Activated CD4-positive, alpha-beta T cell treated with anti-CD3 and anti-CD28 coated beads, Interleukin-2, amount 10 ng/mL, durations not matched to agents 24 days and 14 days (primary cell): ENCODE measurements at regions not wholly inside any gene's neighbourhood (a gene's known extent, or its start where the extent isn't known, plus 50 kb on each side); places are given as distances from the start of the nearest gene placed in this dataset.

Source experiments
- DNase-seq: peaks from one replicate; pipeline ENCODE4 v3.0.0; 2022
- H3K27ac Mint-ChIP-seq: one replicate; pipeline ENCODE4 v1.8.0; 2022; ENCODE audit warnings: mild to moderate bottlenecking, mixed read lengths
- H3K27me3 Mint-ChIP-seq: one replicate; pipeline ENCODE4 v1.8.0; 2022; ENCODE audit warnings: mixed read lengths
- H3K36me3 Mint-ChIP-seq: one replicate; pipeline ENCODE4 v1.8.0; 2022; ENCODE audit warnings: low read depth, mild to moderate bottlenecking, mixed read lengths
- H3K4me1 Mint-ChIP-seq: one replicate; pipeline ENCODE4 v1.8.0; 2021; ENCODE audit warnings: mixed read lengths
- H3K4me3 Mint-ChIP-seq: one replicate; pipeline ENCODE4 v1.8.0; 2022; ENCODE audit warnings: mild to moderate bottlenecking, moderate library complexity, mixed read lengths
- H3K9me3 Mint-ChIP-seq: one replicate; pipeline ENCODE4 v1.8.0; 2021; ENCODE audit warnings: mixed read lengths
- intact Hi-C: fragments of 100-400 bp; cut with micrococcal nuclease; formaldehyde crosslinking; loops from one replicate; pipeline ENCODE4 v1.15.1; 2023

DNA sequence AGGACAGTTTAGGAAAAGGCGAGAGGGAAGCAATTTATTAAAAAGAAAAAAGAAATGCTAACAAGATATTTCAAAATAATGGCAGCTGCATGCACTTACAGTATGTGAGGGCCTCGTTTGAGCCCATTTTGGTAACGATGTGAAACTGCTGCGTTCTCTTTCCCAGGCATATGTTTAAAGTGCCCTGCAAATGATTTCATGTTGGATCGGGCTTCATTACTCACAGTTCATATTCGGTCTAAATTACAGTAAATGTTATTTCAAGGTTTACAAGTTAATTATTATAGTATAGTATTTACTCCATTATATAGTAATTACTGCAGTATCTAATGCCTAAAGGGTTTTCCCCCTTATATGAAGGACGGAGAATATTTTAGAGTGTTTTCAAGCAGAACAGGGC, 679.1 kb downstream of the BCL11A start:
- H3K27me3 Mint-ChIP-seq: peaks cover 5% of the 10 kb centered on the region
- H3K4me3 Mint-ChIP-seq: no peak overlapping the region
- no peak overlapping the region for H3K27ac Mint-ChIP-seq
- intact Hi-C loops: no loop called here
- DNase-seq: no peak
- no peaks in the 10 kb centered on the region for H3K36me3 Mint-ChIP-seq
- H3K4me1 Mint-ChIP-seq: no peaks in the 10 kb centered on the region
- H3K9me3 Mint-ChIP-seq: peaks cover 6% of the 10 kb centered on the region

DNA sequence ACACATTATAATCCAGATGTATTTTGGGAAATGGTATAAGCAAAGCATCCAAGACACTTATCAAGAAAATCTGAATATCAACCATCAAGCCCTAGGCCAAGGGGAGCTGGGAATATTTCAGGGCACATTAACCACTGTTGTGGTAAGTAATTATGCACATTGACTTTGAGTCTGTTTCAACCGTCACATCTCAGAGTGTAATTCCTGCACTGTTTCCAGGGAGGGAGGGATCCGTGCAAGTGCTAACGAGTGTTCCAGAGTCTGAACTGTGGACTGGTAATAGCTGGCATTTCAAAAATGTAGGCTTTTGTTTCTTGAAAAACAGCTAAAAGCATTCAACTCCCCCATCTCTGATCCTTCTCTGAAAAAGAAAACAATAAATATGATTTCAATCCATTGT, 681.6 kb downstream of the BCL11A start:
- intact Hi-C loops: no loop called here
- no peak overlapping the region for H3K4me3 Mint-ChIP-seq
- no peaks in the 10 kb centered on the region for H3K4me1 Mint-ChIP-seq
- H3K36me3 Mint-ChIP-seq: no peaks in the 10 kb centered on the region
- H3K9me3 Mint-ChIP-seq: peaks cover 6% of the 10 kb centered on the region
- H3K27ac Mint-ChIP-seq: no peak overlapping the region
- DNase-seq: no peak
- H3K27me3 Mint-ChIP-seq: peaks cover 5% of the 10 kb centered on the region

DNA sequence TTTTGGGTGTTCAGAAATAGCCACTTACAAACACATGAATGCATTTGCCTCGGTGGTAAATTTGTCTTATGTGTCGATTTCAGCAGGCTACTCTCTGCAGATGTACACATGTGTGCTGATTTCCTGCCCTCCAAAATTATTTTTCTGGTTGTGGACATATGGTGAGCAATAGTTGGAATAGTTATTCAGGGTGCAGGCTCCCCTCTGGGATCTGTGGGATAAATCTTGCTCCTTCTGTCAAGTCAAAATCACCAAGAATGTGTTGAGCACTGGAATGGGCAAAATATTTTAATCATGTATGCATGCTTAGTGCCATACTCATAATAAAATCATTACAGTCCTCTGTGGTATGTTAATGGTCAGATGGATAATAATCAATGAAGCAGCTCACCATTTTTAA, 684.5 kb downstream of the BCL11A start:
- Mint-ChIP-seq H3K4me1 (no peaks in the 10 kb centered on the region), H3K27me3 (no peaks in the 10 kb centered on the region), H3K27ac (no peak overlapping the region), H3K9me3 (no peaks in the 10 kb centered on the region), H3K4me3 (no peak overlapping the region), H3K36me3 (no peaks in the 10 kb centered on the region)
- intact Hi-C loops: no loop called here
- DNase-seq: no peak

DNA sequence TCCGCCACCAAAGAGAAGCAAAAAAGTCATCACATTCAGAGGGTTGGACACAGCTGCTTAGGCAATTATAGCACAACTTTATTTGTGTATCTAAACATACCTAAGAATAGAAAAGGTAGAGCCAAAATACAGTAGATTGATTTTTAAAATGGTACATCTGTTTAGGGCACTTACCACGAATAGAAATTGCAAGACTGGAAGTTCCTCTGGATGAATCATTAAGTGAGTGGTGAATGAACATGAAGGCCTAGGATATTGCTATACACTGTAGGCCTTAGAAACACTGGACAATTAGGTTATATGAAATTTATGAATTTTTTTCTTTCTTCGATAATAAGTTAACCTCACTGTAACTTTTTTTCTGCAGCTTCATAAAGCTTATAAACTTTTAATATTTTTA, 687.0 kb downstream of the BCL11A start:
- Mint-ChIP-seq H3K27ac (no peak overlapping the region), H3K36me3 (no peaks in the 10 kb centered on the region), H3K4me3 (no peak overlapping the region), H3K27me3 (no peaks in the 10 kb centered on the region), H3K4me1 (no peaks in the 10 kb centered on the region), H3K9me3 (peaks cover 6% of the 10 kb centered on the region)
- intact Hi-C loops: no loop called here
- DNase-seq: no peak

DNA sequence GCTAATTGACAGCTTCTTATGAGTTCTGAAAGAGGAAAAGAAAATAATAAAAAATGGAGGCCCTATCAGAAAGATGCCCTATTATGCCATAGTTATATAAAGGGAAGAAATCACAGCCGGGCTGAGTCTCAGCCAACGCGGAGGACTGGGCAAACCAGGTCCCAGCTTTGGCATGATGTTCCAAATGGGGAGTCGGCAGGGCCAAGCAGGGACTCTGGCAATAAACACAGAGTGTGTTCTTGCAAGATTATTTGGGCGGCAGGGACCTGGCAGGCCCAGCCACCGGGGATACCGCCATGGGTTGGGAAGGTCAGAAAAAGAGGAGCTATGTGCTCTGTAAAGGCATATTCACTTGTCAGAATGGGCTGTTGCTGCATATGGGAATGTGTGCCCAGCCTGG, 694.9 kb downstream of the BCL11A start:
- Mint-ChIP-seq H3K4me1 (no peaks in the 10 kb centered on the region), H3K9me3 (peaks cover 13% of the 10 kb centered on the region), H3K27ac (no peak overlapping the region), H3K36me3 (no peaks in the 10 kb centered on the region), H3K27me3 (no peaks in the 10 kb centered on the region), H3K4me3 (no peak overlapping the region)
- intact Hi-C loops: no loop called here
- DNase-seq: no peak

DNA sequence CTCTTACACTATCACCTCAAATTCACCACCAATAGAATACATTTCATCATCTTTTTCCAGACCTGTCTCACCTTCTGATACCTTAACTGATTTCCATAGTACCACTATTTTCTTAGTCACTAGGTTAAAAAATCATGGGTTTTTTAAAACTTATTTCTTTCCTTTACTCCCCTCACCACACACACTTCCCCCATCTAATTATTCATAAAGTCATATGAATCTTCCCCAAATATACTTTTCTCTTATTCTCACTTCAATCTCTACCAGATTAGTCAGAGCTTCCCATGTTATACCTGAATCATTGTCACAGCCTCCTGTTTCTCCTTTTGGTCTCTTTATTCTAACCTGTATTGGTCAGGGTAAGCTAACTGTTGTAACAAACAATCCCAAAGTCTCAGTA, 696.3 kb downstream of the BCL11A start:
- Mint-ChIP-seq H3K36me3 (no peaks in the 10 kb centered on the region), H3K27ac (no peak overlapping the region), H3K9me3 (peaks cover 7% of the 10 kb centered on the region), H3K27me3 (no peaks in the 10 kb centered on the region), H3K4me1 (no peaks in the 10 kb centered on the region), H3K4me3 (no peak overlapping the region)
- intact Hi-C loops: no loop called here
- DNase-seq: no peak

DNA sequence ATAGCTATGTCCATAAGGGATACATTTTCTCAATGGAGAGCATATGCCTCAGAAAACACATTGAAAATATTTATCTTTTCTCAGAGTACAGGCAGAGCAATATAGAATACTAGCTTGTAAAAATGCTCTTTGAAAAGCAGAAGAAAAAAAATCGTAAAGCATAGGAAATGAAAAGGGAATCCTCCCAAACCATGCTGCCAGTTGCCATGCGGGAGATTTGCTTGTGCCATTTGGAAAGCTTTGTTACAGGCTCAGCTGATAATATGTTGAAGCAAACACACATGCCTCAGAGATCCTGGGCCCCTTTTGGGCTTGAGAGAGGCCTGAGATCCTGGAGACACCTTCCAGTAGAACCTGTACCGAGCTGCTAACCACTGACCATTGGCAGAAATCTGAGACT, 697.1 kb downstream of the BCL11A start:
- intact Hi-C loops: no loop called here
- no peaks in the 10 kb centered on the region for H3K4me1 Mint-ChIP-seq
- no peaks in the 10 kb centered on the region for H3K27me3 Mint-ChIP-seq
- no peaks in the 10 kb centered on the region for H3K36me3 Mint-ChIP-seq
- H3K27ac Mint-ChIP-seq: no peak overlapping the region
- H3K4me3 Mint-ChIP-seq: no peak overlapping the region
- DNase-seq: no peak
- H3K9me3 Mint-ChIP-seq: peaks cover 7% of the 10 kb centered on the region

DNA sequence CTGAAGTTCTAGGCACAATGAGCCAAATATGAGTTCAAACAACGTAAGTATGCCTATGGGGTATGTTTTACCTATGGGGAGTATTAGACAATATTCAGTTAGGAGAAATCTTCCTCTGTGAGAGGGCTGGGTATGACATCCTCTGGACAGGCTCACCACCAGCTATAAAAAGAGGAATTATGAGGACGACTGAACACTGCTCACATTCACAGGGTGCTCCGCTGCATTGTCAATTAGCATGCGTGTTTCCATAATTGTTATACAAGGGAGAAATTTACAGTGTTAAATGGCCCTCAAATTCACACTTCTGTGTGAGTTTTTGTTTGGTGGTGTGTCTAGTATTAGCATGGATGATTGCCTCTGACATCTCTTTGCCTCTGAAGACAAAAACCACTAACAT, 700.4 kb downstream of the BCL11A start:
- Mint-ChIP-seq H3K27ac (no peak overlapping the region), H3K4me3 (no peak overlapping the region), H3K27me3 (no peaks in the 10 kb centered on the region), H3K36me3 (no peaks in the 10 kb centered on the region), H3K4me1 (no peaks in the 10 kb centered on the region), H3K9me3 (no peaks in the 10 kb centered on the region)
- no peak for DNase-seq
- intact Hi-C loops: no loop called here

DNA sequence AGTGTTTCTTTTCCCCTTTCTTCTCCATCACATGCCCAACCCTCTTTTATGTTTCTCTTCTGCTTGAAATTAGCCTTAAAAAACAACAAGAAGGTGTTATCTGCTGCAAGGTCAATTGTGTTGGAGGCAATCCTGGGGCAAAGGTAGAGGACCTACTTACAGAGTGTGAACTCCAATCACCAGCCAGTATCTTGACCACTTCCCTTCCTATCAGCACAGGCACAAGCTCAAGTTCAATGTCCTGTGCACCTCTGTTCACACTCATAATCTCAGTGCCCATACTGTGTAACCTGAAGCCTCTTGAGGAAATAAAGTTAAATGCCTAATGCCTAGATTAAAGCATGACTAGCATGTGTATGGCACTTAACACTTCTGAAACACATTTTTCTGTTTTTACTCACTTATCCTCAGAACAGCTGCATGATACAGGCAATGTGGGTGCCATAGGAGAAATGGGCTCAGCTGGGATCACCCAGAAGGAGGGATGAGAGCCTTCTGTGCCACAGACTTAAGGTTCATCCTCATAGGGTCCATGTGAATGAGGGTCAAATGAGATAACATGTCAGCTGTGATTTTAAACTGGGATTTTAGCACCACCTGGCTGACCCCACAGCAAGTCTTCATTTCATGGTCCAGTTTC, 701.5 kb downstream of the BCL11A start:
- Mint-ChIP-seq H3K36me3 (no peaks in the 10 kb centered on the region), H3K4me3 (no peak overlapping the region), H3K27me3 (no peaks in the 10 kb centered on the region), H3K4me1 (no peaks in the 10 kb centered on the region), H3K27ac (no peak overlapping the region), H3K9me3 (no peaks in the 10 kb centered on the region)
- intact Hi-C loops: no loop called here
- DNase-seq: no peak

DNA sequence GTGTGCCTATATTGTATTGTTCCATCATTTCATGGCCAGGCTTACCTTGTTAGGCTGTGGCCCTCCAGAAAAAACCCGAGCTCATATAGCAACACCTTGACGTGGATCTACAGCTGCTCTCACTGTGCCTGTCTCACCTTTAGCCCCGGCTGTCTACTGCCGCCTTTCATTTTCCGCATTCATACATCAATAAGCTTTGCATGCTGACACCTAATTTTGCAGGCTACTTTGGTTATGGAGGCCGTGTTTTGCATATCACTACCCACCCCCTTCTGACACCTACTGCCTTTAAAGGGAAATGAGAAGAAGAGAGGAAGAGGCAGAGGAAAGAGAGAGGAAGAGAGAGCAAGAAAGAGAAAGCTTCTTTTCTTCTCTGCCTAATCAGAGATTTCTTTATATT, 702.9 kb downstream of the BCL11A start:
- H3K4me1 Mint-ChIP-seq: no peaks in the 10 kb centered on the region
- no peak overlapping the region for H3K27ac Mint-ChIP-seq
- H3K9me3 Mint-ChIP-seq: no peaks in the 10 kb centered on the region
- DNase-seq: no peak
- H3K4me3 Mint-ChIP-seq: no peak overlapping the region
- H3K36me3 Mint-ChIP-seq: no peaks in the 10 kb centered on the region
- no peaks in the 10 kb centered on the region for H3K27me3 Mint-ChIP-seq
- intact Hi-C loops: no loop called here

DNA sequence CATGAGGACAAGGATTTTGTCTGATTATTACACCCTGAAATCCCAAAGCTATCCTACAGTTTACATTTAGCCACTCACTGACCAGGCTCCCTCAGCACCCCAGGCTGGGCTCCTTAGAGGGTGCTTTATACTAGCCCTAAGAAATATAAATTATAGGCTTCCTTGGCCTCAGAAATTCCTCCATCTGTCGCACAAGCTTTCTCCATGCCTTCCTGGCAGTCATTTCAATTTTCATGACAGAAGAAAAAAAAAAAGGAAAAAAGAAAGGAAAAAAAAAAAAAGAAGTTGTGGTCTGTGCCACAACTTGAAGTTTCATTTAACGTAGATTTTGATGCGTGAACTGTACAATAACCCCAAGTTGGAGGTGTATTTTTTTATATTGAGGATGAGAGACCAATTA, 719.5 kb downstream of the BCL11A start:
- Mint-ChIP-seq H3K4me3 (no peak overlapping the region), H3K36me3 (no peaks in the 10 kb centered on the region), H3K4me1 (no peaks in the 10 kb centered on the region), H3K27me3 (no peaks in the 10 kb centered on the region), H3K27ac (no peak overlapping the region), H3K9me3 (peaks cover 8% of the 10 kb centered on the region)
- no peak for DNase-seq
- intact Hi-C loops: no loop called here

DNA sequence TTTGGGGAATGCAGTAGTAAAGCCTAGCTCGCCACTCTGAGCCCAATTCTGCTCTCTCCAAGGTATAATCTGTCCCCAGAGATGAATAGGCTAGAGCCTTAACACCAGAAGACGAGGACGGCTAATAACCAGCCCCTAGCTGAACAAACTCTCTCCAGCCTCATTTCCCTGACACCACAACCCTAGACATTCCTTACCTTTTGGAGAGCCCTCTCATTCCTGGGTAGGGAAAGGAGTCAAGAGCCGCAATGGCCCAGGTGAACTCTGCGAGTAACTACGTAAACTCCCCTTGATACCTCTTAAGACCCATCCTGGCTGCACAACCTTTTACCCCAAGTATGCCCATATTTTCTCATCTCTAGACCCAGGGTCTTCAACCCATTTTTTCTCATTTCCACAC, 722.9 kb downstream of the BCL11A start:
- no peak for DNase-seq
- H3K4me1 Mint-ChIP-seq: no peaks in the 10 kb centered on the region
- H3K4me3 Mint-ChIP-seq: no peak overlapping the region
- intact Hi-C loops: no loop called here
- H3K27me3 Mint-ChIP-seq: no peaks in the 10 kb centered on the region
- peaks cover 5% of the 10 kb centered on the region for H3K9me3 Mint-ChIP-seq
- H3K27ac Mint-ChIP-seq: no peak overlapping the region
- H3K36me3 Mint-ChIP-seq: no peaks in the 10 kb centered on the region

DNA sequence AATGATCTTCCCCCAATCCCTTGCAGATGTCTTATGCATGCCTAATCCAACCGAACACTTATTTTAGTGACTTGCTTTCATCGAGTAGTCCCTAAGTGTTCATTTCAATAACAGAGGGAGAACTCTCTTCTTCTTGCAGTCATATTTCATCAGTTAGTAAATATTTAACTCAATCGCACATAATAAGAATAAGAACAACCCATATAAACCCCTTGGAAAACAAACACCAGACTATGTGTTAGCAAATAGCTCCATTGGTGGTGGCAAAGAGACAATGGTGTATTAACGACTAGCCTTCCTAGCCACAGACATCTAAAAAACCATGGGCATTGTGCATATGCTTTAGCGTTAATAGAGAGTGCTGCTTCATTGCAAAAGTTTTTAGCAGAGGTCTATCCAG, 725.8 kb downstream of the BCL11A start:
- DNase-seq: no peak
- H3K27ac Mint-ChIP-seq: no peak overlapping the region
- no peaks in the 10 kb centered on the region for H3K36me3 Mint-ChIP-seq
- H3K27me3 Mint-ChIP-seq: no peaks in the 10 kb centered on the region
- H3K4me1 Mint-ChIP-seq: no peaks in the 10 kb centered on the region
- intact Hi-C loops: no loop called here
- no peak overlapping the region for H3K4me3 Mint-ChIP-seq
- H3K9me3 Mint-ChIP-seq: peaks cover 5% of the 10 kb centered on the region

DNA sequence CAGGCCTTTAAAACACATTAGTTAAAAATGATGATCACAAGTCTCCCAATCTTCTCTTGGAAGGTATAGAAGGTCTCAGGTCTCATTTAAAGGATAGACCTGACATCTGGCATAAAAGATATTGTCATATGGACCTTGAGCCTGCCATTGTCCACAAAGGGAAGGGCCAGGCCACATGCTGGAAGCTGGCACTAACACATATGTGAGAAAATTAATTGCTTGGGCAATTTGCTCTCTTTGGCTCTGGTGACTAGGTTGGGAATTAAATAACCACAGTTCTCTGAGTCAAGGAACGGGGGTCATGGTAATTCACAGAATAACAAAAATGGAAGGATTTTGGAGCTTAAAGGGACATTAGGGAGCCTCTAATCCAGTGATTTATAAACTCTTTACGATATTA, 727.3 kb downstream of the BCL11A start:
- intact Hi-C loops: no loop called here
- H3K9me3 Mint-ChIP-seq: peaks cover 5% of the 10 kb centered on the region
- H3K4me1 Mint-ChIP-seq: no peaks in the 10 kb centered on the region
- DNase-seq: no peak
- H3K4me3 Mint-ChIP-seq: no peak overlapping the region
- H3K27me3 Mint-ChIP-seq: no peaks in the 10 kb centered on the region
- no peaks in the 10 kb centered on the region for H3K36me3 Mint-ChIP-seq
- H3K27ac Mint-ChIP-seq: no peak overlapping the region

DNA sequence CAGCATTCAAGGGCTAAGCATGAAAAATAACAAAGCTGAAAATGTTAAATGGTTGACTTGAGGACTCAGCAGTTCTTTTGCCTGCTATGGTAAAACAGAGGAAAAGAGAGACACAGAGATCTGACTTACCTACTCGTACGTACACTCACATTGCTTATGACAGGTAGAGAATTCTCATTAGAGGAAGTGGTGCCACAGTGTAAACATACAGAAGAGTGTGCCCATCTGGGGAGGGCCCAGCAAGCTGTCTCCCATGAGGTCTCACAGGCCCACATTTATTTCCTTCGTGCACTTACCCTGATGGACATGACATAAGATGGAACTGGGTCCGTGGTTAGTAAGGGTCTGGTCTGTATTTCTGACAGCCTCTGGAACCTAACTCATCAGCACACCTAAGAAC, 729.1 kb downstream of the BCL11A start:
- Mint-ChIP-seq H3K27ac (no peak overlapping the region), H3K4me1 (no peaks in the 10 kb centered on the region), H3K9me3 (no peaks in the 10 kb centered on the region), H3K27me3 (no peaks in the 10 kb centered on the region), H3K36me3 (no peaks in the 10 kb centered on the region), H3K4me3 (no peak overlapping the region)
- intact Hi-C loops: no loop called here
- no peak for DNase-seq
